NAMALWA (cell line): ENCODE measurements at regions not wholly inside any gene's neighbourhood (a gene's known extent, or its start where the extent isn't known, plus 50 kb on each side); places are given as distances from the start of the nearest gene placed in this dataset.

ENCODE experiments used
- DNase-seq: peaks from one replicate; pipeline ENCODE4 v3.0.0-alpha.2; 2015; ENCODE audit warnings: low spot score

DNA sequence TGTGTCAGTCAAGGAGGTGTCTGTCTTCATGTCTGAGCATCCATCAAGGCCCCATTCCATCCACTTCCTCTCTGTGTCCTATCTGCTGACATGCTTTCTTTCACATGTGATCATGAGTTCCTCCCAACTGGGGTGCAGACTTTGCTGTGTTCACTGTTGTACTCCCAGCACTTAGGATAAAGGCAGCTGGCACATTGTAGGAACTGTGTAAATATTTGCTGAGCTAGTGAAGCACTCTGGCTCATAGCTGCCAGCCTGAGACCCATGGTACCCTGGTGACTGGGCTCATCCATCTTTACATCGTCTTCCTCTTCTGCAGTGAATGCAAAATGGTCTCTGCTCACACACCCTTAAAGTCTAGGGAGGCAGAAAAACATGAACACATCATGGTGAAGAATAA, 242.2 kb upstream of the IGFBP3 start:
- DNase-seq = no peak

DNA sequence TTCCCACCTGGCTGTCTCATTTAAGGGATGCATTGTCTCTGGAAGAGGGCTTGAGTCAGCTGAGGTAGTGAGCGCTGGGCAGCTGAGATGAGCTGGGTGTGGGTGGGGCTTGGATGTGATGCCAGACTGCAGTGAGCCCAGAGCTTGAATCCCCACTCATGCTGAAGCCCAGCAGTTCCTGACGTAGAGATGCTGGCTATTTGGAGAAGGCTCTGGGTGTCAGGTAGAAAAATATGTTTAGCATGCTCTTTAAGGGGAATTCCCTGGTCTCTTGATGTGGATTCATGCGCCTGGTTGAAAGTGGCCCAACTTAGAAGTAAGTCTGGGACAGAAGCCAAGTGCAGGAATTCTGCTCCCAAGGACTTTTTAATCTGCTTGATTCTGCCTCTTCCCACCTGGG, 241.5 kb upstream of the IGFBP3 start:
- DNase-seq = no peak

DNA sequence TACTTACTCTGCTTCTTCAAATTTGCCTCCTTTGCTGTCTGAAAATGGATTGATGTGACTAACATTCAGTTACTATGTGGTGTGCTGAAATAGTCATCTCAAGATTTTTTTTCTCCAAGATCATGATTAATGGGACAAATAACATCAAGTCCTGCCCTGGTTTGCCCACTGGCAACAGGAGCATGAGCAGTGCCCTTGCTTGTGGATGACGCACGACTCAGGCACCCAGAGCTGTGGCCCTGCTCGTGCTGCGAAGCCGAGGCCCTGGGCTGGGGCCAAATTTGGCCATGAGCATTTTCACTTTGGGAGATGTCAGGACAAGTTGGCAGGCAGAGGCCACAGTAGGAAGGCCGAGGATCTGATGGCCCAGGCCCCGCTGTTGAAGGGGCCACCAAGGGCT, 239.8 kb upstream of the IGFBP3 start:
- no peak for DNase-seq

DNA sequence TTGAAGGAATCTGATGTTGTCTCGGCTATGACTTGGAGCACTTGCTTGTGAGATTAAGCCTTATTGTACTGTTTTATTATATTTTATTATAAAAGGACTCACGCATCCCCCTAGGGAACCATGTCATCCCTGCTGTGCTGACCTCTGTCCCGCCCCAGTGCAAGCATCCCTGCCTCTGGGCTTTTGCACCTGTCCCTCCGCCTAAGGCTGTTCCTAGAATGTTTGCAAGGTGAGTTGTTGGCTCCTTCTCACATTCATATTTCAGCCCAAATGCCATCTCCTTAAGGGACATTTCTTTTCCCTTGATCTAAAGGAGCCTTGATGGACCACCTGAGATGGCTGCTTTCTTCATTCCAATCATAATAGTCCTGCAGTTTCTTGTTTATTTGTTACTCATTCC, 236.9 kb upstream of the IGFBP3 start:
- DNase-seq = no peak

DNA sequence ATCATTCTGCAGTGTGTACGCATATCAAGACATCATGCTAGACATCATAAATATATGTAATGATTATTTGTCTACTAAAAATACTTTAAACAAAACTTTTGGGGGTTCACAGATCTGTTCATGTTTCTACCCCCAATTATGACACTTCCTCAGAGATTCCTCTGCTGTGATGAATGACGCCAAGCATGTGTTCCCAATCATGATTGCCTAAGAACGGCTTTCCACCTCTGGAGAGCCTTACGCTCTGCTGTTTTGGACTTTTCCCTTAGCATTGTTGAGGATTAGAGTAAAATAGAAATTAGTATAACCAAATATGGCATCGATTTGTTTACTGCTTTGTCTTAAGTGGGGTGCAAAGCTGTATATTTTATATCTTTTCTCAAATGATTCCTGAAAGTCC, 236.3 kb upstream of the IGFBP3 start:
- no peak for DNase-seq

DNA sequence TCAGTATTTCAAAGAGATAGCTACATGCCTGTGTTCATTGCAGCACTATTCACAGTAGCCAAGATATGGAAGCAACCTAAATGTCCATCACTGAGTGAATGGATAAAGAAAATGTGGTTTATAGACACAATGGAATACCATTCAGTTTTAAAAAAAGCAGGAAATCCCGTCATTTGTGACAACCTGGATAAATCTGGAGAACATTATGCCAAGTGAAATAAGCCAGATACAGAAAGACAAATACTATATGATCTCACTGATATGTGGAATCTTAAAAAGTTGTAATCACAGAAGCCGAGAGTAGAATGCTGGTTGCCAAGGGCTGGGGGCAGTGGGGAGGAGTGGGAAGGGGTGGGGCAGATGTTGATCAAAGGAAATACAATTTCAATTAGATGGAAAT, 235.8 kb upstream of the IGFBP3 start:
- no peak for DNase-seq

DNA sequence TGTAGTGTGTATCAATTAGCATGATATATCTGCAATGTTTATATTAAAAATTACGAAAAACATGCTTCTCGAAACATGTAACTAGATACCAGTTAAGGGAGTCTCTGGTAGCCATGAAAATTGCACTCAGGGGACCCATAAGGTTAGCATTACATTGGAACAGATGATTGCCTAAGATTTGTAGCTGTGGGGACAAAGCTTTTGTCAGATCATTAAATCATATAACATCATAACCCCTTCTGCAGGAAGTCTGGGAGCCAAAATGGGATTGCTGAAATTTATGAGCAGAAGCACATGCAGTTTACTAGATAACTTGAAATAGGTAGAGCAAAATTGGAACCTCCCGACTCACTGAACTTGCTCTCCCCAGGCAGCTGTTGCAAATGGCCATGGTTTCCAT, 235.0 kb upstream of the IGFBP3 start:
- no peak for DNase-seq

DNA sequence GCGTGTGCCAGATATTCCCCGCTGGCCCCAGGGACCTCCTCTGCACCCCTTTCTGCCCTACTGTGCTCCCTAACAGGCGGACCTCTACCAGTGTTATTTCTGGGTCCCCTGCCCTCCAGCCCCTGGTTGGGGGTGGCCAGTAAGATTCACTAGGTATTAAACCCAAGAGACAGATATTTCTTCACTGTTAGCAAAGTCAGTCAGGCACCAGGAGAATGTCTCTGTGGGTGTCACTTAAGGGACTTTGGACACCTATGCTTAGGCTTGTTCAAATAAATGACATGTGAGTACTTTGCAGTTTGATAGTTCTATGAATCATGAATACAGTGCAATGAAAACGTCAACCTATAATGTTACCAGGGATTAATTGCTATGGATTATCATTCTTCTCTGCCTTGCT, 234.3 kb upstream of the IGFBP3 start:
- no peak for DNase-seq

DNA sequence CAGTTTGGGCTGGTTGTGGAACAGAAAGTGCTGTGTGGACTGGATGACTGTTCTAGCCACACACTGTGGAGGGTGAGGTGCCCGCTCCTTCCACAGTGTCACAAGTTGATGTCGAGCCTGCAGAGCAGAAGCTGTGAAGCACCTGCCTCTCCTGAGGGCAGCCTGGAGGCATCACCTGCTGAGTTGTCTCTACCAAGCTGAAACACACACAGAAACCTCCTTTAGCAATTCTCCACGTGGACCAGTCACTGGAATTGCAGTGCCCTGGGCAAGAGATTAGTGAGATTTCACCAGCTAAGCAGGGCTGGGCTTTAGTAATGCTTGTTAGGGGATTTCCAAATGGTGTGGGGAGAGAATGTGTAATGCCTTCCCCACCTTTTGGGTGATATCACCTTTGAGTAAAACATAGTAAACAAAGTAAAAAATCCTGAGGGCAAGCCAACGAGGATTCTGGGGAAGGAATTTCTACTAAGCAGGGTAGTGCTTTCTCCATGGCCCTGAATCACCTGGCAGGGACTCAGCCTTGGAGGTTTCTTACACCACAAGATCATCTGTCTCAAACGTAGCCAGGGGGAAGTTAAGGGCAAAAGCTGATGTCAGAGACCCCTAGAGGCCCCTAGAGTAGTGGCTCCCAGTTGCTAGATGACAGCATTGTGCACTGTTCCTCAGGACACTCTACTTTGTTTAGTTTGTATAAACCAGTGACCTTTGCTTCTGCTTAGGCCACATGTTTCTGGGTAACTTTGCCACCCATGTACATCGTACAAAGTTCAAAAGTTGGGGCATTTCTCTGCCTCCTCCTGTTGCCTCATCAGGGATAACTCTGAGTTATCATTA, 233.1 kb upstream of the IGFBP3 start:
- peak; percentile 25 for DNase-seq

GRCh38 chr7:46153583-46153950, 232.5 kb upstream of the IGFBP3 start:
- no peak for DNase-seq

DNA sequence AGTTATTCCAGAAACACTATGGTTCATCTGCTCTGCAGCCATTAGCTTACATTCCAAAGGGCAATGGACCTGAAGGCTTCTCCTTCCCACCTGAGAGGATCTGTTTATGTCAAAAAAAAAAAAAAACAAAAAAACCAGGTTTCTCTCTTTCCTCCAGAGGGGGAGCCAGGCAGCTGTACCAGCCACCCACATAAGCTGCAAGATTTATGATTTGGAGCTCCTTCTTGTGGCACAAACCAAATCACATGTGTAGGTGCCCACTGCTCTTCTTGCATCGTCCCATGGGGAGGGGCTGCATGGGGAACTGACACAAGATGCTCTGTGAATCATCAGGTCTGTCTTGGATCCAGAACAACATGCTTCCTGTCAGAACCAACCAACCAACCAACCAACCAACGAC, 231.6 kb upstream of the IGFBP3 start:
- DNase-seq = peak; percentile 36

DNA sequence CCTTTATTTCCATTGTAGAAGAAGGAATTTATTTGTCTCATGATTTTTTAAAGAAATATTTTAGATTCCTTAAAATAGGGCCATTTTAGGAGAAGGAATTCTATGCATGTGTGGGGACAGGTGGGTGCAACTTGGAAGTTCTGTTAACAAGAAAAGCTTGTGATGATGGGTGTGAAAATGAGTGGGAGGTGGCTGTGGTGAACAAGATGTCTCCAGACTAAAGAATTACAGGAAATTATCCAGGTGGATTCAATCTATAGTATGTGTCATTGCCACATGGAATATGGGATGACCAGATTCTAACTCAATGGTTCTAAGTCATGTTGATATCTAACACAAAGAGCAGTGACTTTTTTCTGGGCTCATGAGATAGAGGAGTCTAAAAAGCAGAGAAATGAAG, 229.6 kb upstream of the IGFBP3 start:
- DNase-seq = no peak

DNA sequence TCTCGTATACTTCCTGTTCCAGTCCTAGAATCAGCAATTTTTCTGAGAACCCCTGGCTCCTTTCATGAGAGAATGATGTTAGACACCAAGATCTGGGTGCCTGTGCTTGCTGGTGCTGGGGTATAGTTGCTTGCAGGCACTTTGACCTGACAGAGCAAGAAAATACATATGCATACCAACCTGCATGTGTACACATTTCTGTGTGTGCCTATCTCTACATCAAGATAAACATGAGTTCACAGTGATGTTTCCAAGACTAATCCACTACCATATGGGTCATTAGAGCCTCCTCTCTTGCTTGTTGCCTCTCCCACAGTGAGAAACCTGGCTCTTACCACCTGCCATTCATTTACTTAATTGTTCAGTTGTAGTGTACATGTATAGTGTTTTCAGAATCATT, 229.1 kb upstream of the IGFBP3 start:
- DNase-seq = no peak

- DNase-seq = no peak
Measured at GRCh38 chr7:46147871-46148270, 226.8 kb upstream of the IGFBP3 start.

DNA sequence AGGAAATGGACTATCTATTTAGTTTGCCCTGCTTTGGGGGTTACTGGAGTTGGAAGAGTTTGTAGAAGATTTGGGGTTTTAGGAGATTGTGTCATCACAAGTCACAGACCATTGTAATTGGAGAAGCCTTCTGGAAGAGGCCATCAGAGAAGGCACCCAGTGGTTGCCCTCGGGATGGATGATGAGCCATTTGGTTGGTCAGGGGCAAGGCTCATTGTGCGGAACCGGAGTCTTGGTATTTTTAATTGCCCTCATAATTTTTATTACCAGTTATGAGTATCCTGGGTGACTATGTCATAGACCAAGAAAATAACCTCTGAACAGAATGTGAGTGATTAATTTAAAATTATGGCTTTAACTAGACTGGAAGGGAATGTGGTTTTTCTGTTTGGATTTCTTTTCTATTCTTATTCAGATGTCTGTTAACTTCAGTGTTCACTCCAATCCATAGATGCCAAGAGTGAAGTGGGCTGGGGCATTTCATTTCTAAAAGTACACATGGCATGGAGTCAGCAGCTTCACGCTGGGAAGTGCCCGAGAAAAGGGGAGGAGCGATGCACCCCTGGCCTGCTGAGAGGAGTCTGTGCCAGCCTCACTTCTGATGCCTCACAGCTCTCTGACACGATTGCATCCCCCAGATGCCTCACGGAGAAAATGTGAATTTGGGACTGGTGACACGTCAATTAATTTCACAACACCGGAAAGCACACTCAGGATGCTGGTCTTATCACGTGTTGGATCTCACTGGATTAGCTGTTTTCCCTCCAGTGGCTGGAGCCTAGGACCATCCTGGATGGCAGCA, 225.6 kb upstream of the IGFBP3 start:
- no peak for DNase-seq

DNA sequence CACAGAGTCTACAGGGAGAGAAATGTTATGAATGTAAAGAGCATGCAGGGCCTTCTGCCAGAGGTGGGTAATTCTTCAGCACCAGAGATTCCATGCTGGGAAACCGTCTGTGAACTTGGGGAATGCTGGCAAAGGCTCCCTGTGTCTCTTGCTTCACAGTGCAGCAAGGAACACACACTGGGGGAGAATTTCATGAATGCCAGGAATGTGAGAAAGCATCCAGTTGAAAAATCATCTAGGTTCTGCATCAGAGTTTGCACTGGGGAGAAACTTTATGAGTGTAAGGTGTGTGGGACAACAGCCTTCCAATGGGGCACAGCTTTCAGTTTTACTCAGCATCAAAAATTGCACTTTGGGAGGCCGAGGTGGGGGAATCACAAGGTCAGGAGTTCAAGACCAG, 224.3 kb upstream of the IGFBP3 start:
- DNase-seq = no peak

DNA sequence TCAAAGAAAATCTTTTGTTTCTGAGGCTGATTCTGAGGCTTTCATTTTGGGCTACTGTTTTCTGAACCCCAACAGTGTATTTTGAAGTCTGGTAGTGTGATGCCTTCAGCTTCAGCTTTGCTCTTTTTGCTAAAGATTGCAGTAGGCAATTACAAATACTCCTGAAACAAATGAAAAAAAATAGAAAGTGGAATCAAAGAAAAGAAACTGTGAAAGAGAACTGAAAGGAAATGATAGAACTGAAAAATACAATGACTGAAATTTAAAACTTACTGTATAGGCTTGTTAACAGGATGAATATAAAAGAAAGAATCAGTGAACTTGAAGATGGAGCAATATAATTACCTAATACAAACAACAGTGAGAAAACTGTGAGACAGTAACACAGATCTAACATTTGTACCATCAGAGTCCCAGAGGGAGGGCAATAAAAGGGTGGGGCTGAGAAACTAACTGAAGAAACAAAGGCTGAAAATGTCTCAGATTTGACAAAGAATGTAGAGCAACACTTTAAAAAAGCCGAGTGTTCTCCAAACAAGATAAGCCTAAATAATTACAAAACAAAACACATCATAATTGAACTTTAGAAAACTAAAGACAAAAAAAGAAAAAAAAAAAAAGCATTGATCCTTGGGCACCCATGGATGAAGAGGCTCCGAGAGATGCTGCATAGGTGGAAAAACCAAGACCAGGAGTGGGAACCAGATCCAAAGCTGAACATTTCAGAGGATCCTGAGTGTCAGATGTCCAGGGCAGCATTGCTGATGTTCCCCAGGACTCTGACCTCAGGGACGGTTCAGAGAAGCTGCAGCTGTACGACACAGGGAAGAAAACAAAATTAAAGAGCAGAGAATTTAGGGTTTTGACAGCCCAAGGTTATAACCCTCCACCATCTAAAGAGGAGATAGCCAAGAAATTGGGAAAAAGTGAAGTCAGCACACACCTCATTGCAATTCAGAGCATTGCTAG, 223.2 kb upstream of the IGFBP3 start:
- no peak for DNase-seq

GRCh38 chr7:46143421-46143820, 222.3 kb upstream of the IGFBP3 start:
- no peak for DNase-seq

GRCh38 chr7:46139079-46139478, 218.0 kb upstream of the IGFBP3 start:
- no peak for DNase-seq

DNA sequence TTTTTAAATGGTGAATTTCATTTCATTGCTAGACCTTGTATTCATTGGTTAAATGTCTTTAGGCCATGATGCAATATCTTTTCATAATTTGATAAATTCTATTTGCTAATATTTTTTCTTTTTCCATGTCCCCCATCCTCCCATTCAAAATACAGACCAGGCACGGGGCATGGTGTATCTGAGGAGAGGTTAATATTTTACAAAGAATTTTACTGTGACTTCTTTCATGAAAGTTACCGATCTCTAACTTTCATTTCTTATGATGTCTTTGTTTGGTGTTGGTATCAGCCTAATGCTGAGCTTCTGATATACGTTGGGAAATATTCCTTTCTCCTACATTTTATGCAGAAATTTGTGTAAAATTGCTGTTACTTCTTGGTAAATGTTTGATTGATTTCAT, 216.7 kb upstream of the IGFBP3 start:
- DNase-seq = no peak

DNA sequence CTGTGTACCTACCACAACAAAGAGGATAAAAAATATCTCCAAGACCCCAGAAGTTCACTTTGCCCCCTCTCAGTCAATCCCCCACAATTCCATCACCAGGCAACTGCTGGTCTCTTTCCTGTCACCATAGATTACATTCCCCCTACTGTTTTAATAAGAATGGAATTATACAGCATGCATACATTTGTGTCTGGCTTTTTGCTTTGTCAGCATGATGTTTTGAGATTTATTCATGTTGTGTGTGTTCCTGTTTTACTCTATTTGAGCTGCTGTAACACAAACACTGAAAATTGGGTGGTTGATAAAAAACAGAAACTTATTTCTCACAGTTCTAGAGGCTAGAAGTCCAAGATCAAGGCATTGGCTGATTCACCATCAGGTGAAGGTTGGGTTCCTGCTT, 214.5 kb upstream of the IGFBP3 start:
- no peak for DNase-seq

DNA sequence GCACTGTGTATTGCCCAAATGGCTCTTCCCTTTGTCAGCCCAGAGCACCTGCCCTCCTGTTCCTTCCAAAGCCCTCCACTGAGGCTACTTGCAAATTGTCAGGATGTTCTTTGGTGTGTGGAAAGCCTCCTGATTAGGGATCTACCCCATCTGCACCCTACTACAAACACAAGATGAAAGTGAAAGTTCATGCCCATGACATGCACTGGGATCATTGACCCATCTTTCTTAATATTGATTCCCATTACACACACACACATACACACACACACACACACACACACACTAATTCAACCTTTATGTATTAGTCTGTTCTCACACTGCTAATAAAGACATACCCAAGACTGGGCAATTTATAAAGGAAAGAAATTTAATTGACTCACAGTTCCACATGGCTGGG, 213.7 kb upstream of the IGFBP3 start:
- DNase-seq = no peak

DNA sequence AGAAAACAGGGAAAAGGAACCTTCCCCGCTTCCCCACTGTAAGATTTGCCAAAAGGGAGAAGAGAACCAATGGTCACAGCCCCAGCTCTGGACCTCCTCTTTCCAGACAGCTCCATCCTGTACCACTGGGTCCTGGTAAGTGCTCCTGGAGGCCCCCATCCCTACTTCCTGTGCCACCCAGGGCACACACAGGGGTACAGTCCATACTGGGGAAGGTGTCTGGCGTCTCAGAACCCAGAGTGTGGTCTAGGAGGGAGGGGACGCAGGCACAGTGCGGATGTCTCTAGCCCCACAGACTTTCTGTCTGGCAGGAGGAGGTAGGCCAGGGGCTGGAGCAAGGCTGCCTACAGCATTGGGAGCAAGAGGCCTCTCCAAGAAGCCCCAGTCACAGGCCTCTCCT, 213.3 kb upstream of the IGFBP3 start:
- no peak for DNase-seq
